ENCODE measurements at regions not wholly inside any gene's neighbourhood (a gene's known extent, or its start where the extent isn't known, plus 50 kb on each side); places are given as distances from the start of the nearest gene placed in this dataset.

DNA sequence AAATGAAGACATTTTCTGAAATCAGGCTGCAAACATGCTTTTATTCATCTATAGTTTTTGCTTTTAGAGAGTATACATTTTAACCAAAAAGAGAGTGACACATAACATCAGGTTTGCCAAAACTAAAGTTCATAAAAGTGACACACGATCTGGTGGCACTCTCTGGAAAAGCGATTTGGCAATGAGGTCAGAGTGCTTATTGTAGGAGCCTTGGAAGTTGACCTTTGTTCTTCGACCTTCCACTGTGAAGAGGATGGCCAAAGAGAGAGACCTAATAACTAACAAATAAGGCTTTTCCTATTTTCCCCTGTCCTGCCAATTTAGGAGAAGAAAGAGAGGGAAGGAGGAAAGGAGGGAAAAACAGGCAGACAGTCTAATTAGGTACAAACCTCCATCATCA is 230.1 kb downstream of the SIM1 start:
- RAD21 ChIA-PET (ENCODE audit: unreplicated experiment), result no interaction called here
- H3K27ac ChIP-seq (ENCODE audit: control insufficient read depth, insufficient read depth), result no peak overlapping the region
- SMC1A ChIA-PET (ENCODE audit: uncharacterized antibody, unreplicated experiment), result no interaction called here
- no peaks in the 10 kb centered on the region for H3K4me1 ChIP-seq (ENCODE audit: control insufficient read depth, insufficient read depth, low read length)
- intact Hi-C loops (cut with micrococcal nuclease; ENCODE audit: unreplicated experiment), result no loop called here
- H3K9me3 ChIP-seq (replicated peaks; ENCODE audit: control insufficient read depth, insufficient read depth, low read length), result no peaks in the 10 kb centered on the region
- CTCF ChIA-PET, result interaction anchor here (1.4 kb wide), 1 partner anchor 11 kb away, joined by 3 read pairs; no protein-coding TSS in a partner anchor
- no peak for TF ChIP-seq BRCA1 (IDR thresholded peaks at IDR 0.05; ENCODE audit: low read depth, low read length)
- TF ChIP-seq MTA3 (IDR thresholded peaks at IDR 0.05; ENCODE audit: borderline replicate concordance, low read length), result no peak
- no peak for TF ChIP-seq YBX1 (IDR thresholded peaks at IDR 0.05)
- TF ChIP-seq MYC (IDR thresholded peaks at IDR 0.05; ENCODE audit: insufficient read depth, insufficient read length, insufficient replicate concordance, low read length, severe bottlenecking), result no peak
- TF ChIP-seq, protein P1, sequence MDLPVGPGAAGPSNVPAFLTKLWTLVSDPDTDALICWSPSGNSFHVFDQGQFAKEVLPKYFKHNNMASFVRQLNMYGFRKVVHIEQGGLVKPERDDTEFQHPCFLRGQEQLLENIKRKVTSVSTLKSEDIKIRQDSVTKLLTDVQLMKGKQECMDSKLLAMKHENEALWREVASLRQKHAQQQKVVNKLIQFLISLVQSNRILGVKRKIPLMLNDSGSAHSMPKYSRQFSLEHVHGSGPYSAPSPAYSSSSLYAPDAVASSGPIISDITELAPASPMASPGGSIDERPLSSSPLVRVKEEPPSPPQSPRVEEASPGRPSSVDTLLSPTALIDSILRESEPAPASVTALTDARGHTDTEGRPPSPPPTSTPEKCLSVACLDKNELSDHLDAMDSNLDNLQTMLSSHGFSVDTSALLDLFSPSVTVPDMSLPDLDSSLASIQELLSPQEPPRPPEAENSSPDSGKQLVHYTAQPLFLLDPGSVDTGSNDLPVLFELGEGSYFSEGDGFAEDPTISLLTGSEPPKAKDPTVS (IDR thresholded peaks at IDR 0.05; ENCODE audit: low read depth, low read length), result no peak
- no peak for TF ChIP-seq RUNX3 (IDR thresholded peaks at IDR 0.05; ENCODE audit: low read length)
- TF ChIP-seq E4F1 (IDR thresholded peaks at IDR 0.05; ENCODE audit: borderline replicate concordance, partially characterized antibody), result no peak
- TF ChIP-seq TCF12 (IDR thresholded peaks at IDR 0.05; ENCODE audit: low read depth, low read length), result no peak
- TF ChIP-seq ZNF622 (IDR thresholded peaks at IDR 0.05), result no peak
- no peak for TF ChIP-seq CHD1 (IDR thresholded peaks at IDR 0.05; ENCODE audit: low read depth, low read length)
- TF ChIP-seq FOXK2 (IDR thresholded peaks at IDR 0.05), result no peak
- no peak for TF ChIP-seq MTA2 (IDR thresholded peaks at IDR 0.05; ENCODE audit: low read depth)
- FAIRE-seq (peak; percentile 31), DNase-seq (ENCODE audit: low read depth, low spot score) (no peak), ATAC-seq (no peak)
- H3K79me2 ChIP-seq (ENCODE audit: control insufficient read depth, insufficient read depth, low read length), result no peaks in the 10 kb centered on the region
- in situ Hi-C loops (cut with MboI), result no loop called here
- H3K27me3 ChIP-seq (replicated peaks in 1 of 2; ENCODE audit: control insufficient read depth in 2 of 2, insufficient read depth in 2 of 2, low read length in 1 of 2), result no peaks in the 10 kb centered on the region
- no peak overlapping the region for H3K9ac ChIP-seq (ENCODE audit: control insufficient read depth, insufficient read depth, low read length)
- no peaks in the 10 kb centered on the region for H3K36me3 ChIP-seq (ENCODE audit: control insufficient read depth in 2 of 2, insufficient read depth in 2 of 2, low read length in 1 of 2)
- H3K4me2 ChIP-seq (ENCODE audit: control insufficient read depth, insufficient read depth), result no peak overlapping the region
- H4K20me1 ChIP-seq (ENCODE audit: control insufficient read depth, insufficient read depth), result no peaks in the 10 kb centered on the region
- H2AFZ ChIP-seq (ENCODE audit: control insufficient read depth, low read depth, low read length), result no peak overlapping the region
- no TSS peak for BruUV-seq (replicated peaks)
- 42% methylated on average over 3 of the region's 3 CpGs for WGBS (ENCODE audit: insufficient coverage, insufficient replicate concordance, low lambda C conversion rate, missing lambda C conversion rate)
- POLR2A ChIA-PET, result no interaction called here
- no peak overlapping the region for H3K4me3 ChIP-seq

All from GM12878 (cell line).